Esophagus muscularis mucosa (tissue), 4 donors: ENCODE measurements at regions not wholly inside any gene's neighbourhood (a gene's known extent, or its start where the extent isn't known, plus 50 kb on each side); places are given as distances from the start of the nearest gene placed in this dataset.
A peak's percentile ranks its signal among the peaks of the same experiment; 100 is the strongest.

Source experiments
- DNase-seq: peaks from one replicate; pipeline ENCODE4 v3.0.0-alpha.2; 2017; ENCODE audit errors: extremely low spot score
- H3K27ac ChIP-seq, 4 donors: fragments of 200-600 bp; sonication (generic); replicated peaks in 1 of 4; 1 replicate in 3 of 4; 2 replicates in 1 of 4; pipeline ENCODE4 v1.5.1; 2016 to 2019; ENCODE audit warnings: mild to moderate bottlenecking in 1 of 4
- H3K27me3 ChIP-seq, 4 donors: fragments of 200-600 bp; sonication (generic); one replicate each; pipeline versions ENCODE4 v1.5.1 to v1.6.0; 2016 to 2019
- H3K36me3 ChIP-seq, 4 donors: fragments of 200-600 bp; sonication (generic); one replicate each; pipeline ENCODE4 v1.5.1; 2016 to 2019
- H3K4me1 ChIP-seq, 4 donors: fragments of 200-600 bp; sonication (generic); one replicate each; pipeline ENCODE4 v1.5.1; 2016 to 2019
- H3K4me3 ChIP-seq, 4 donors: fragments of 200-600 bp; sonication (generic); 1 replicate in 2 of 4; 2 replicates in 2 of 4; pipeline ENCODE4 v1.5.1; 2016 to 2019; ENCODE audit warnings: mild to moderate bottlenecking in 4 of 4, moderate library complexity in 1 of 4
- H3K9me3 ChIP-seq, 4 donors: fragments of 200-600 bp; sonication (generic); 1 replicate in 3 of 4; 2 replicates in 1 of 4; pipeline ENCODE4 v1.5.1; 2016 to 2019
- EP300 ChIP-seq: sonication (generic); formaldehyde crosslinking; IDR thresholded peaks from one replicate; pipeline ENCODE4 v1.6.1; 2017; ENCODE audit warnings: antibody characterized with exemption
- POLR2A ChIP-seq: fragments of 450-650 bp; IDR thresholded peaks from one replicate; pipeline ENCODE4 v1.6.1; 2017; ENCODE audit warnings: antibody characterized with exemption, moderate library complexity, mild to moderate bottlenecking, low read depth
- POLR2AphosphoS5 ChIP-seq, 2 donors: sonication (generic); formaldehyde crosslinking; IDR thresholded peaks; one replicate each; pipeline ENCODE4 v1.6.1; 2017; ENCODE audit warnings: antibody characterized with exemption in 2 of 2
- WGBS: methylation state at CpG from one replicate; pipeline ENCODE4 v1.1.5; 2018; 5-methylcytosine and 5-hydroxymethylcytosine counted together
- intact Hi-C: fragments of 100-400 bp; cut with DNase I; formaldehyde crosslinking; loops from one replicate; pipeline ENCODE4 v1.15.1; 2023
- TF ChIP-seq, protein P1 (sequence below), 3 experiments: fragments of 200-600 bp in 2 of 3; fragments of 450-650 bp in 1 of 3; sonication (generic) in 2 of 3; IDR thresholded peaks; one replicate each; pipeline ENCODE4 v1.5.1; 2017 to 2019; ENCODE audit warnings: antibody characterized with exemption in 3 of 3, mild to moderate bottlenecking in 2 of 3, moderate library complexity in 1 of 3

DNA sequence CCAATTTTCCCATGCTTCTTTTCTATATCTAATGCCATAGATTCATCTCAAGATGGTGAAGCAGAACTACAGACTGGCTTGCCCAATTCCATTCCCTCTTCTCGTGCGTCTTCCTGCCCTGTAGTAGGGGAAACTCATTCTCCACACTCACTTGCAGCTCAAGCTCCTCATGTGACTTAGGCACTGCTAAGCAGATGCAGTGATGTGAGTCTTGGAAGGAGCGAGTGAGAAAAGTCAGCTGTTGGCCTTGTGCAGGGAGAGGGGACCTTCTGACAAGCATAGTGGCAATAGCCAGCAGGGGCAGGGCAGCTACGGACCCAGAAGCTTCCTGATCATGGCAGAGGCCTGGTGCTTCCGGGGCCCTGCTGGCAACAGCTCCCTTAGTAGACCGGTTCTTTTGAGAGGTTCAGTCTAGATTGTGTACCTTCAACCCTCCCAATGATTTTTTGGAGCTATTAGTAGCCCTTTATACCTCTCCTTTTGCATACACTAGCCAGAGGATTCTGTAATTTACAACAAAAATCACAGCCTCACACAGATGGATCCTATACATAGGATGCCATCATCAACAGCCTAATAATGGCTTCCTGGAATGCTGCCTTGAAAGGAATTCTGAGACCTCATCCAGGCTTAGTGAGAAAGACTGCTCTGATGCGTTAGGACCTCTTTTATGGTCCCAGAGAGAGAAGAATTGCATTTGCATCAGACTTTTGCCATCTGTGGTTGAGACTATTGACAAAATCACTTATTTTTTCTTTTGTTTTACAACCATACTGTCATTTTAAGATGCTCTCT, 121.5 kb upstream of the RIPOR2 start:
- 75% methylated on average over 5 of the region's 7 CpGs for WGBS

DNA sequence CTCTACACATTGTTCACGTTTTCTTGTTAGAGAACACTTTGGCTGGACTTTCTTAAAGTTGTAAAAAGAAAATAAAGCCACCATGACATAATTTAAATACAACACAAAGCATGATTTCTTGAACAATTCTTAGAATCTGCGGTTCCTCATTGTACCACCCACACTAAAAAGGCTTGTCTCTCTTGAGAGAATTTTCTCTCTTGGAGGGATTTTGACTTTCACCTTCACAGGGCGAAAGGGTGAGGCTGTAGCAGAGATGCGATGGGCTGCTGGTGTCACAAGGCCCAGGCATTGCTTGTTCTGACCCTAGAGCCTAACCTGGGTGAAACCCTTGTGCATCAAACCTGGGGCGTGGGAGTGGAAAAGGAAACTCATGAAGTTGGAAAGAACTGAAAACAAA, 122.7 kb upstream of the RIPOR2 start:
- DNase-seq = no peak
- Histone ChIP-seq H3K27me3 (no peaks in the 10 kb centered on the region), H3K4me3 (no peak overlapping the region), H3K27ac (no peak overlapping the region), H3K4me1 (peaks cover 0 to 15% (median 0%) of the 10 kb centered on the region in 4 donors), H3K36me3 (no peaks in the 10 kb centered on the region), H3K9me3 (no peaks in the 10 kb centered on the region)
- intact Hi-C loops = no loop called here
- 86% methylated on average over 5 of the region's 5 CpGs for WGBS
- TF ChIP-seq, protein P1, sequence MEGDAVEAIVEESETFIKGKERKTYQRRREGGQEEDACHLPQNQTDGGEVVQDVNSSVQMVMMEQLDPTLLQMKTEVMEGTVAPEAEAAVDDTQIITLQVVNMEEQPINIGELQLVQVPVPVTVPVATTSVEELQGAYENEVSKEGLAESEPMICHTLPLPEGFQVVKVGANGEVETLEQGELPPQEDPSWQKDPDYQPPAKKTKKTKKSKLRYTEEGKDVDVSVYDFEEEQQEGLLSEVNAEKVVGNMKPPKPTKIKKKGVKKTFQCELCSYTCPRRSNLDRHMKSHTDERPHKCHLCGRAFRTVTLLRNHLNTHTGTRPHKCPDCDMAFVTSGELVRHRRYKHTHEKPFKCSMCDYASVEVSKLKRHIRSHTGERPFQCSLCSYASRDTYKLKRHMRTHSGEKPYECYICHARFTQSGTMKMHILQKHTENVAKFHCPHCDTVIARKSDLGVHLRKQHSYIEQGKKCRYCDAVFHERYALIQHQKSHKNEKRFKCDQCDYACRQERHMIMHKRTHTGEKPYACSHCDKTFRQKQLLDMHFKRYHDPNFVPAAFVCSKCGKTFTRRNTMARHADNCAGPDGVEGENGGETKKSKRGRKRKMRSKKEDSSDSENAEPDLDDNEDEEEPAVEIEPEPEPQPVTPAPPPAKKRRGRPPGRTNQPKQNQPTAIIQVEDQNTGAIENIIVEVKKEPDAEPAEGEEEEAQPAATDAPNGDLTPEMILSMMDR (IDR thresholded peaks at IDR 0.05) = no peak
- TF ChIP-seq POLR2A (no peak), POLR2AphosphoS5 (IDR thresholded peaks at IDR 0.05) (no peak), EP300 (no peak)

More for the DNA sequence above, 121.5 kb upstream of the RIPOR2 start:
- intact Hi-C loops = no loop called here
- no peak overlapping the region for H3K4me3 ChIP-seq
- TF ChIP-seq EP300 (no peak), POLR2AphosphoS5 (IDR thresholded peaks at IDR 0.05) (peak in 1 of 2 donors; percentile 7)
- H3K36me3 ChIP-seq = no peaks in the 10 kb centered on the region
- H3K27ac ChIP-seq = no peak overlapping the region
- H3K9me3 ChIP-seq = no peaks in the 10 kb centered on the region
- no peaks in the 10 kb centered on the region for H3K27me3 ChIP-seq
- DNase-seq = no peak
- H3K4me1 ChIP-seq = peaks cover 0 to 12% (median 0%) of the 10 kb centered on the region in 4 donors

DNA sequence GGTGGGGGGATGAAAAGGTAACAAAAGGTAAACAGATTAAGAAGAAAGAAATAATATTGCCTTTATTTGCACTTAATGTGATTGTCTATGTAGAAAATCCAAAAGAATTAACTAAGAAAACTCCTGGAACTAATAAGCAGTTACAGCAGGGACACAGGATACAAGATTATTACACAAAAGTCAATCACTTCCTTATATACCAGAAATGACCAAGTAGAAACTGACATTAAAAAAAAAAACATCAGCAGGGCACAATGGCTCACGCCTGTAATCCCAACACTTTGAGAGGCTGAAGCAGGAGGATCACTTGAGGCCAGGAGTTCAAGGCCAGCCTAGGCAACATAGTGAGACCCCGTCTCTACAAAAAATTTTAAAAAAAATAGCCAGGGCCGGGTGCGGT, 123.2 kb upstream of the RIPOR2 start:
- no peaks in the 10 kb centered on the region for H3K27me3 ChIP-seq
- no peak overlapping the region for H3K27ac ChIP-seq
- H3K4me3 ChIP-seq = no peak overlapping the region
- TF ChIP-seq POLR2A (no peak), EP300 (no peak), POLR2AphosphoS5 (IDR thresholded peaks at IDR 0.05) (no peak)
- TF ChIP-seq, protein P1 (IDR thresholded peaks at IDR 0.05) = no peak
- peaks cover 0 to 12% (median 0%) of the 10 kb centered on the region in 4 donors for H3K4me1 ChIP-seq
- DNase-seq = no peak
- H3K9me3 ChIP-seq = no peaks in the 10 kb centered on the region
- WGBS = 85% methylated on average over 4 of the region's 4 CpGs
- no peaks in the 10 kb centered on the region for H3K36me3 ChIP-seq
- intact Hi-C loops = no loop called here

DNA sequence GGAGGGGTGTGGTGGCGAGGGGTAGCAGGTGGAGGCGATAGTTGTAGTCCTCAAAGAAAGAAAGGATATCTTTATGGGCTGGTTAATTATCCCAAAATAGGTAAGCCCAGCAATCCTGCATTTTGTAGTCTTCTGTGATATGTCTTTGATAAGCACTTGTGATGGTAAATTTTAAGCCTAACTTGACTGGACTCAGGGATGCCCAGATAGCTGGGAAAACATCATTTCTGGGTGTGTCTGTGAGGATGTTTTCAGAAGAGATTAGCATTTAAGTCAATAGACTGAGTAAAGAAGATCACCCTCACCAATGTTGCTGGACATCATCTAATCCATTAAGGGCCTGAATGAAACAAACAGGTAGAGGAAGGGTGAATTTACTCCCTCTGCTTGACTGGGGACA, 124.8 kb upstream of the RIPOR2 start:
- WGBS = 91% methylated on average over 2 of the region's 2 CpGs
- no peaks in the 10 kb centered on the region for H3K36me3 ChIP-seq
- DNase-seq = no peak
- no peak overlapping the region for H3K27ac ChIP-seq
- H3K27me3 ChIP-seq = no peaks in the 10 kb centered on the region
- H3K4me1 ChIP-seq = peaks cover 0 to 5% (median 0%) of the 10 kb centered on the region in 4 donors
- intact Hi-C loops = no loop called here
- no peak overlapping the region for H3K4me3 ChIP-seq
- TF ChIP-seq EP300 = no peak
- TF ChIP-seq POLR2AphosphoS5 (IDR thresholded peaks at IDR 0.05) = no peak
- TF ChIP-seq, protein P1 (IDR thresholded peaks at IDR 0.05) = no peak
- TF ChIP-seq POLR2A = no peak
- H3K9me3 ChIP-seq = no peaks in the 10 kb centered on the region

DNA sequence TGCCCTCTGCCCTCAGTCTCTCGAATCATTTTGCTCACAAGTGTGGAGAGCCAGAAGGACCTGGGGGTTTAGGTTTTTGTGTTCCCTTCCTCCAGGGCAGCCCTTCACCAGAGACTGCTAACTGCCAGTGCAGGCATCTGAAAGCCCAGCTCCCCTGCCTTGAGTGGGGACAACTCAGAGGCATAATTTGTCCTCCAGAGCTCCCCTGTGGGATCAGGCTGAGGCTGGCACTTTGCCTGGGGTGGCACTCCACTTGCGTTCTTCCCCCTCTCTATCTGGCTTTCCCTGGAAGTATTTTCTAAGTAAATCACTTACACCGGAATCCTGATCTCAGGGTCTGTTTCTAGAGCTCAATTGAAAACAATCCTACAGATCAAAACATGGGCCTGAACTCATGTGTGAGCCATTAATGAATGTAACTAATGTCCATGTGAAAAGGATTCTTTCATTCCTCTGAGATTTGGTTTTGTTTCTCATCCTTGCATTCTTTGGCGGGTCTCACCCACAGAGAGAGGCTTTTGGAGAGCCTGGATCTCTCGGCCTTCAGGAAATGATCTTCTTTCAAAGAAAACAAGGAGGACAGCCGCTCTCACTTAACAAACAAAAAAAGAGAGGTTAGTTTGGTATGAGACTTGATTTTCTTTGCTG, 125.7 kb upstream of the RIPOR2 start:
- TF ChIP-seq EP300 = no peak
- TF ChIP-seq POLR2A = no peak
- TF ChIP-seq, protein P1 (IDR thresholded peaks at IDR 0.05) = no peak
- TF ChIP-seq POLR2AphosphoS5 (IDR thresholded peaks at IDR 0.05) = no peak
- H3K36me3 ChIP-seq = no peaks in the 10 kb centered on the region
- H3K4me1 ChIP-seq = peaks cover 0 to 5% (median 0%) of the 10 kb centered on the region in 4 donors
- H3K4me3 ChIP-seq = no peak overlapping the region
- intact Hi-C loops = no loop called here
- DNase-seq = no peak
- no peaks in the 10 kb centered on the region for H3K27me3 ChIP-seq
- WGBS = 74% methylated on average over 6 of the region's 6 CpGs
- H3K27ac ChIP-seq = no peak overlapping the region
- H3K9me3 ChIP-seq = no peaks in the 10 kb centered on the region
